PFSK-1 (cell line): ENCODE measurements at regions not wholly inside any gene's neighbourhood (a gene's known extent, or its start where the extent isn't known, plus 50 kb on each side); places are given as distances from the start of the nearest gene placed in this dataset.

Experiments
- FOXP2 ChIP-seq: optimal IDR thresholded peaks from 2 replicates; pipeline ENCODE3; 2011; ENCODE audit warnings: borderline replicate concordance, control low read depth, inconsistent platforms; ENCODE audit not compliant: insufficient read depth; ENCODE audit errors: extremely low read length, extremely low read depth
- POLR2AphosphoS5 ChIP-seq: IDR thresholded peaks from 2 replicates; pipeline ENCODE4 v1.6.1; 2012; ENCODE audit warnings: low read depth, mild to moderate bottlenecking, control low read depth, low read length, moderate library complexity
- REST ChIP-seq, 2 experiments: IDR thresholded peaks; 2 replicates each; pipeline versions ENCODE4 v1.6.1 to v1.8.0; 2011 to 2012; ENCODE audit warnings: low read depth in 2 of 2, low read length in 2 of 2, control low read depth in 1 of 2, inconsistent platforms in 1 of 2, mild to moderate bottlenecking in 1 of 2, moderate library complexity in 1 of 2; ENCODE audit not compliant: insufficient read depth in 1 of 2
- SIN3A ChIP-seq: IDR thresholded peaks from 2 replicates; pipeline ENCODE4 v1.6.1; 2012; ENCODE audit warnings: mild to moderate bottlenecking, low read length, moderate library complexity, borderline replicate concordance; ENCODE audit not compliant: insufficient read depth
- TAF1 ChIP-seq: IDR thresholded peaks from 2 replicates; pipeline ENCODE4 v1.6.1; 2012; ENCODE audit warnings: low read length, control low read depth, borderline replicate concordance; ENCODE audit not compliant: insufficient read depth

GRCh38 chr10:110410329-110411046, 87.2 kb upstream of the DUSP5 start:
- TF ChIP-seq SIN3A, result no peak
- no peak for TF ChIP-seq TAF1
- TF ChIP-seq POLR2AphosphoS5, result no peak
- no peak for TF ChIP-seq FOXP2
- TF ChIP-seq REST (IDR thresholded peaks at IDR 0.05; ENCODE audit: insufficient read depth in 1 of 2, low read depth in 2 of 2, low read length in 2 of 2), result no peak

GRCh38 chr10:110411047-110411410, 86.7 kb upstream of the DUSP5 start:
- TF ChIP-seq SIN3A (no peak), TAF1 (no peak), REST (IDR thresholded peaks at IDR 0.05; ENCODE audit: insufficient read depth in 1 of 2, low read depth in 2 of 2, low read length in 2 of 2) (no peak), POLR2AphosphoS5 (no peak), FOXP2 (no peak)

GRCh38 chr10:110413049-110413783, 84.5 kb upstream of the DUSP5 start:
- TF ChIP-seq REST (IDR thresholded peaks at IDR 0.05; ENCODE audit: insufficient read depth in 1 of 2, low read depth in 2 of 2, low read length in 2 of 2), result no peak
- TF ChIP-seq SIN3A, result no peak
- TF ChIP-seq POLR2AphosphoS5, result no peak
- TF ChIP-seq FOXP2, result no peak
- no peak for TF ChIP-seq TAF1

- TF ChIP-seq FOXP2 (no peak), POLR2AphosphoS5 (no peak), REST (IDR thresholded peaks at IDR 0.05; ENCODE audit: insufficient read depth in 1 of 2, low read depth in 2 of 2, low read length in 2 of 2) (no peak), TAF1 (no peak), SIN3A (no peak)
These were observed 83.7 kb upstream of the DUSP5 start for GRCh38 chr10:110413903-110414547.
